ENCODE measurements at regions not wholly inside any gene's neighbourhood (a gene's known extent, or its start where the extent isn't known, plus 50 kb on each side); places are given as distances from the start of the nearest gene placed in this dataset.

GRCh38 chr2:176856683-176857082, 355.9 kb upstream of the HNRNPA3 start:
- no peak for TF ChIP-seq CTCF (CRISPR knock-in tag; IDR thresholded peaks at IDR 0.05)
- TF ChIP-seq ARNTL (CRISPR knock-in tag; IDR thresholded peaks at IDR 0.05), result no peak
- TF ChIP-seq, protein P1, sequence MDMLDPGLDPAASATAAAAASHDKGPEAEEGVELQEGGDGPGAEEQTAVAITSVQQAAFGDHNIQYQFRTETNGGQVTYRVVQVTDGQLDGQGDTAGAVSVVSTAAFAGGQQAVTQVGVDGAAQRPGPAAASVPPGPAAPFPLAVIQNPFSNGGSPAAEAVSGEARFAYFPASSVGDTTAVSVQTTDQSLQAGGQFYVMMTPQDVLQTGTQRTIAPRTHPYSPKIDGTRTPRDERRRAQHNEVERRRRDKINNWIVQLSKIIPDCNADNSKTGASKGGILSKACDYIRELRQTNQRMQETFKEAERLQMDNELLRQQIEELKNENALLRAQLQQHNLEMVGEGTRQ (IDR thresholded peaks at IDR 0.05; ENCODE audit: low read depth, low read length), result no peak
- TF ChIP-seq, protein P1 (CRISPR knock-in tag; IDR thresholded peaks at IDR 0.05; ENCODE audit: borderline replicate concordance), result no peak
- TF ChIP-seq TCF7 (IDR thresholded peaks at IDR 0.05; ENCODE audit: low read depth), result no peak
- TF ChIP-seq ZNF720 (CRISPR knock-in tag; IDR thresholded peaks at IDR 0.05), result no peak
- TF ChIP-seq NFKB2 (CRISPR knock-in tag; IDR thresholded peaks at IDR 0.05; ENCODE audit: borderline replicate concordance), result no peak
- no peak for TF ChIP-seq PHB2 (IDR thresholded peaks at IDR 0.05; ENCODE audit: partially characterized antibody)

All from HepG2 (cell line).